ENCODE measurements at regions not wholly inside any gene's neighbourhood (a gene's known extent, or its start where the extent isn't known, plus 50 kb on each side); places are given as distances from the start of the nearest gene placed in this dataset.

- TF ChIP-seq CTCF (IDR thresholded peaks at IDR 0.05; ENCODE audit: insufficient read depth, low read depth, low read length) = no peak
- no peak overlapping the region for H3K4me3 ChIP-seq (ENCODE audit: low read depth, low read length)
- peak; percentile 64 for DNase-seq (ENCODE audit: low read depth)
Measured at GRCh38 chr4:31081366-31081765, 361.2 kb downstream of the PCDH7 start.

- TF ChIP-seq CTCF (IDR thresholded peaks at IDR 0.05; ENCODE audit: insufficient read depth, low read depth, low read length) = no peak
- no peak overlapping the region for H3K4me3 ChIP-seq (ENCODE audit: low read depth, low read length)
- peak; percentile 73 for DNase-seq (ENCODE audit: low read depth)
Measured at GRCh38 chr4:31083456-31083855, 363.3 kb downstream of the PCDH7 start.

- TF ChIP-seq CTCF (IDR thresholded peaks at IDR 0.05; ENCODE audit: insufficient read depth, low read depth, low read length) = no peak
- H3K4me3 ChIP-seq (ENCODE audit: low read depth, low read length) = no peak overlapping the region
- DNase-seq (ENCODE audit: low read depth) = peak; percentile 22
Measured at GRCh38 chr4:31084806-31085416, 364.7 kb downstream of the PCDH7 start.

- TF ChIP-seq CTCF (IDR thresholded peaks at IDR 0.05; ENCODE audit: insufficient read depth, low read depth, low read length) = no peak
- DNase-seq (ENCODE audit: low read depth) = no peak
- no peak overlapping the region for H3K4me3 ChIP-seq (ENCODE audit: low read depth, low read length)
Measured at GRCh38 chr4:31085689-31086088, 365.5 kb downstream of the PCDH7 start.

GRCh38 chr4:31086756-31087330 is 366.7 kb downstream of the PCDH7 start:
- no peak for DNase-seq (ENCODE audit: low read depth)

GRCh38 chr4:31088600-31089230 is 368.5 kb downstream of the PCDH7 start:
- H3K4me3 ChIP-seq (ENCODE audit: low read depth, low read length) = no peak overlapping the region
- peak; percentile 71 for DNase-seq (ENCODE audit: low read depth)
- no peak for TF ChIP-seq CTCF (IDR thresholded peaks at IDR 0.05; ENCODE audit: insufficient read depth, low read depth, low read length)

More at GRCh38 chr4:31086756-31087330, 366.7 kb downstream of the PCDH7 start:
- no peak overlapping the region for H3K4me3 ChIP-seq (ENCODE audit: low read depth, low read length)
- no peak for TF ChIP-seq CTCF (IDR thresholded peaks at IDR 0.05; ENCODE audit: insufficient read depth, low read depth, low read length)
